Colon (tissue), 2 donors: ENCODE measurements at regions not wholly inside any gene's neighbourhood (a gene's known extent, or its start where the extent isn't known, plus 50 kb on each side); places are given as distances from the start of the nearest gene placed in this dataset.

Source experiments
- FAIRE-seq: peaks from 2 replicates; lab custom pipeline; 2012; peaks lifted over from hg19 to GRCh38; lab: Jason Lieb, UNC
- donor health status: control.
- donor health status: control.

DNA sequence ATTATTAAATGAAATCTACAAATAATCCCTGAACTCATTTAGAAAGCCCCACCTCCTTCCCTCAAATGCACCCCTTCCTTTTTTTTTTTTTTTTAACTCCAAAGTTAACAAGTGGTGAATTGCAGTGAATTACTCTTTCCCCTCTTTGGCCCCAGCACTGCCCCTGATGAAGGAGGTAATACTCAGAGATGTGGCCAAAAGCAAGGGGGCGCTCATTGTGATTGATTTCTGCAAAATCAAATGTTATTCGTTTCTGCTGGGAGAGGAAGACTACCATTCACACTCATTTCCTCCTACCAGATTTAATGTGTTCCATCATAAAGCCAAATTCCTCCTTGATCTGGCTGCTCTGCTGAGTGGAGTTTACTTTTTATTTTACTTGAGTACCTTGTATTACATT lies 259.4 kb downstream of the GPD2 start:
- no peak for FAIRE-seq

- FAIRE-seq: no peak
Measured at GRCh38 chr2:156697906-156698305, 261.7 kb downstream of the GPD2 start.

DNA sequence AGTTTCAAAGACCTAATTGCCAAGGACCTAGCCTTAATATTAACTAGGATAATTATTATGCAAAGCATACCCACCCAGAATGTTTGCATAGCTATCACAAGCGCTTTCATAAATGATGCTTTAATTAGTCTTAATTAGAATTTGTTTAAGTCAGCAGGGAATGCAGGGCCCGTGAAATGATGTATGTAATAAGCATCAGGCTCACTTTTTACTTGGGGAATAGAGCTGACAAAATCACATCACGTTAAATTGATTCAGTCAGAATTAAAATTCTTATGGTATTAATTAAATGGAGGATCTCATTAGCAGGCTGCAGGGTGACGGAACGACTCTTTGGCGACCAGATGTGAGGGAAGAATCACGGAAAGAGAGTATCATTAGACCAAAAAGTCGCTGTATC lies 264.5 kb downstream of the GPD2 start:
- FAIRE-seq: no peak

- no peak for FAIRE-seq
Measured at GRCh38 chr2:156702541-156702940, 266.4 kb downstream of the GPD2 start.

GRCh38 chr2:156703642-156704041 lies 267.5 kb downstream of the GPD2 start:
- no peak for FAIRE-seq

DNA sequence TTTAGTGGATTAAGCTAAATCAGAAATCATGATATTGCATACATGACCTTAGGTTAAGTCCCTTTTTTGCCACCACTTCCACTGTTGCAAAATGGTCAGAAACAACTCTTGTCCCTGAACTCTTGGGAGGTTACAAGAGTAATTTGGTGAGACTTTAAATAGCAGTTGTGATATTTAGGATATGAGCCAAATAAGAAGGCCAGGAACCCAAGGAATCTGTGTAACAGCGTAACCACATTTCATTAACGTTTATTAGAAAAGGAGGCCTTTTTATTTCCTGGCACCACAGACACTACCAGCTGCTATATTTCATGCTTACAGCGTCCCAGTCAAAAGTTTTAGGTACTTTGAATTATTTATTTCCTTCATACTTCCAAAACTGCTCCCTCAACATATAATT lies 268.0 kb downstream of the GPD2 start:
- no peak for FAIRE-seq

GRCh38 chr2:156704617-156705016 lies 268.4 kb downstream of the GPD2 start:
- no peak for FAIRE-seq

DNA sequence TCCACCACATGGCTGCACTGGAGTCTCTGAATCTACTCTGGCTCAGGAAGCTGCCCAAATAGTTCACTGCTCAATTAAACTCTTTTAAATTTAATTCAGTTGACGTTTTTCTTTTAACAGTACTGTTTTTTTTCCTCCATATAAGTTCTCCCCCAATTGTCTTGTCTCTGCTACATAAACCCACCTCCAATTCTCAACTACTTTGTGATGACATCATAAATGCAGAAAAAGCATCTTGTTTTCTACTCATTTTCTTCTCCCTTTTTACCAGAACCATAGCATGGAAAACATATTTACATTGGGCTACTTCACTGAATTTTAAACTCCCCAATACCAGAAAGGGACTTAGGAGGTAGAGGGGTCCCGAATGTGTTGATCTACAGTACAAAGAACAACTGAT lies 270.4 kb downstream of the GPD2 start:
- FAIRE-seq: no peak

GRCh38 chr2:156708051-156708450 lies 271.9 kb downstream of the GPD2 start:
- FAIRE-seq: no peak

- no peak for FAIRE-seq
Measured at GRCh38 chr2:156709091-156709490, 272.9 kb downstream of the GPD2 start.

DNA sequence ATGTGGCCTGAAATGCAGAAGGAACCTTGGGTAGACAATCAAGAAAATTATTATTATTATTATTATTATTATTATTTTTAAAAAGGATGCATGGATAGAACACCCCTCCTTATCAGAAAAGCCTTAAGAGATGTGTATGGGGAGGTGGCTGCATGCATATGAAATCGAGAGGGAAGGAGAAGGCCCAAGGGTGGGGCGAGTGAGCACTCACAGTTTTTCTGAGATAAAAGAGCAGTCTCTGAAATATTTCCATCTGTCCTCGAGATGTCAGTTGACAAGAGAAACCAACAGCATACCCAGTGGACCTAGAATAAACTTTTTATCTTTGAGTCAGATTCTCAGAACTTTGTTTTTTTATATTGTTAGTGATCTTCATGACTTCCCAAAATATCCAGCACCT lies 282.9 kb downstream of the GPD2 start:
- no peak for FAIRE-seq

GRCh38 chr2:156727867-156728266 lies 291.7 kb downstream of the GPD2 start:
- no peak for FAIRE-seq

DNA sequence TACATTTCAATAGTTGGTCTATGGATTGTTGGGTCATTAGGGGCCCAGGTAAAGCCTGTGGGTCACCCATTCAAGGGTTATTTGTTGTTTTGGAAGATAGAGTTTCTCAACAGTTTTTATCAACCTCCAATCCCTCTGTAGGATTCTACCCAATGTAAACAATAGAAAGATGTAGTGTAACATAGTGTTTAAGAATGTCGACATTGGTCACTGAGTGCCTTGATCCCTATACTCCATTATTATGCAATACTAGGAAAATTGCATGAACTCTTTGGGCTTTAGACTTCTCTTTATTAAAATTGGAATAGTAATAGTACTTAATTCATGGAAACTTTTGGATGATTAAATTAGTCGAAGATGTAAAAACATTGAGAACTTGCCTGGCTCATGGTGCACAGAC lies 292.1 kb downstream of the GPD2 start:
- no peak for FAIRE-seq

GRCh38 chr2:156731506-156731905 lies 295.3 kb downstream of the GPD2 start:
- FAIRE-seq: no peak

- no peak for FAIRE-seq
Measured at GRCh38 chr2:156736950-156737349, 300.8 kb downstream of the GPD2 start.

- FAIRE-seq: no peak
Measured at GRCh38 chr2:156739301-156739700, 303.1 kb downstream of the GPD2 start.

DNA sequence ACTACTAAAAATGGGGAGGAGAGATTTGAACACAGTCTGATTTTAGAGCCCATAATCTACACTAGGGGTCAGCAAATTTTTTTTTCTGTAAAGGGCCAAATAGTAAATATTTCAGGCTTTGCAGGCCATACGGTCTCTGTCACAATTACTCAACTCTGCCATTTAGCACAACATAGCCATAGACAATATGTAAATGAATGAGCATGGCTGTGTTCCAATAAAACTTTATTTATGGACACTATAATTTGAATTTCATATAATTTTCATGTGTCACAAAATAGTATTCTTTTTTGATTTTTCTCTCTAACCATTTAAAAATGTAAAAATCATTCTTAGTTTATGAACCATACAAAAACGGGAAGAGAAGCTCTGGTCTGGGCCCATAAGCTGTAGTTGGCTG lies 309.4 kb downstream of the GPD2 start:
- no peak for FAIRE-seq

DNA sequence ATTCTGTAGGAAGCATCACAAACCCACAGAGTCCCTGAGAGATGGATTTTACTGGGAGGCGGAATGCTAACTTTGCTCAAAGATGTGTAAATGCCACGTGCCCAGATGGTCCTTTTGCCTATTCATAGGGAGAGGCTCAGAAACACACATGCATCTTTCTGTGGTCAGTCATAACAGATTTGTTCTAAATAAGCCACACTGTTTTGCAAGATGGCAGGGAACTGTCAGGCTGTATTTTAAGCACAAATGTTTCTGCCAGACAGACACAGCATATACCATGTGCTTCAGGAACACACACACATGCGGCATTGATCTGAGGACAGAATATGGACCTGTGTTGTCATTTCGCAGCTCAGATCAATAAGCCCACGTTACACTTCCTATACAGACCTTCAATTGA lies 312.0 kb downstream of the GPD2 start:
- no peak for FAIRE-seq

- no peak for FAIRE-seq
Measured at GRCh38 chr2:156752042-156752441, 315.9 kb downstream of the GPD2 start.

DNA sequence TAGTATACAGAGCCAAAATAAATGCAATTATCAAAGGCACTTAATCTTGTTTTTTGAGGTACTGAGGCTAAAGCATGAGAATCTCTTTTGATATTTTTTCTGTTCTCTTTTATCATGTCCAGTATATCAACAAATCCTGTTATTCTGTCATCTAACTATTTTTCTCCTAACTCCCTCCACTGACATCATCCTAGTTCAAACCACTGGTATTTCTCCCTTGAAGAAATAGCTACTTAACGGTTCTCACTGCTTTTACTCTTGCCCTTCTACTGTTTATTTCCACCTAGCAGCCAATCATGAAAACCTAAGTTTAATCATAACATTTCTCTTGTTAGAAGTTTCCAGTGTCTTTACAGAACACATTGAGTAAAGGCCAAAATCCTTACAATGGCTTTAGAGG lies 317.6 kb downstream of the GPD2 start:
- no peak for FAIRE-seq

DNA sequence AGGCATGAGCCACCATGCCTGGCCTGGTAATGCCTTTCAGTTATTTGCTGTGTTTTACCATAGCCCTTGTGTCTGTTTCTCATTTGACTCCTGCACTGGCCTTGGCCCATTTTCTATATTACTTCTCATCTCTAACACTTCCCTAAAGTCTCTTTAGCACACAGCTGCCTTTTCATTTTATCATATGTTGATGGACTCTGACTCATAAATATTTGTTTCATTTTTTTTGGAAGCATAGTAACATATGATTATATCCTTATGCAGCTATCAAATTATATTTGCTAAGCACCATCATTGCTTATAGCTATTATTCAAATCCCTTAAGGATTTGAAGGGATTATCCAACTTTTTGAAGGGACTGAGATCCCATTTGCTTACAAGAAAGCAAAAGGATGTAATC lies 320.3 kb downstream of the GPD2 start:
- FAIRE-seq: no peak

DNA sequence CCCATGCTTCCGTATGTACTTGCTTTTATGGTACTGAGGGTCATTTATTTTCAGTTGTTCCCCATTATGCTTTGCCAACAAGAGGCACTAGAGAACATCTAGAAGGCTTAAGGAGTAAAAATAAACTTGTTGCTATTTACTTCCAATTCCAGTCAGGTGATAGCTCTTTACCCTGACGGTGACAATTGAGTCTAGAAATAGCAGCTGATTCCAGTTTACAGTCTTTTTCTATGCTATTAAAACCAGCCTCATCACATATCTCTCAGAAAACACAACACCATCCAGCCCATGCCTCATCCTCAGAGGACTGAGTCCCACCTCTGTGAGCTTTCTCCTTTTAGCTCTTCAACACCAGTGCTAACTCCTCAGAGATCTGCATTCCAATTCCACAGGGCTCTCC lies 327.0 kb downstream of the GPD2 start:
- FAIRE-seq: no peak

- FAIRE-seq: no peak
Measured at GRCh38 chr2:156765043-156765442, 328.9 kb downstream of the GPD2 start.

GRCh38 chr2:156765450-156765849 lies 329.3 kb downstream of the GPD2 start:
- FAIRE-seq: no peak

DNA sequence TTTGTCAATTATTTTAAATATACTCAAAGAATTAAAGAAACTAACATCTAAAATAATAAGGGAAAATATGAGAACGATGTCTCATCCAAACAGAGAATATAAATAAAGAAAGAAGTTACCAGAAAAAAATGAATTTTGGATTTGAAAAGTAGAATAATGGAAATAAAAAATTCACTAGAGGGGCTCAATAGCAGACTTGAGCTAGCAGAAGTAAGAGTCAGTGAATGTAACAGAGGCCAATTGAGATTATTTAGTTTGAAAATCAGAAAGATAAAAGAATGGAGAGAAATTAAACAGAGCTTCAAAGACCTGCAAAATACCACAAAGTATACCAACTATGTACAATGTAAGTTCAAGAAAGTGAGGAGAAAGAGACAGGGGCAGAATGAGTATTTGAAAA lies 333.6 kb downstream of the GPD2 start:
- FAIRE-seq: no peak
